Lower lobe of right lung (tissue), 2 donors: ENCODE measurements at regions not wholly inside any gene's neighbourhood (a gene's known extent, or its start where the extent isn't known, plus 50 kb on each side); places are given as distances from the start of the nearest gene placed in this dataset.

Experiments
- ATAC-seq, 2 donors: fragments of 200-7000 bp; cut with Tn5 transposase; one replicate each; pipeline ENCODE4 v1.9.1; 2020 to 2022; ENCODE audit warnings: mild to moderate bottlenecking in 2 of 2, moderate library complexity in 2 of 2
- DNase-seq: peaks from one replicate; pipeline ENCODE4 v3.0.0-alpha.2; 2020
- H3K27ac ChIP-seq: fragments of 200-600 bp; one replicate; pipeline ENCODE4 v1.8.0; 2022
- H3K27me3 ChIP-seq: fragments of 200-600 bp; one replicate; pipeline ENCODE4 v1.8.0; 2022; ENCODE audit warnings: low read depth
- H3K36me3 ChIP-seq: fragments of 200-600 bp; one replicate; pipeline ENCODE4 v1.8.0; 2022; ENCODE audit warnings: mild to moderate bottlenecking
- H3K4me1 ChIP-seq: fragments of 200-600 bp; one replicate; pipeline ENCODE4 v1.8.0; 2022
- H3K4me3 ChIP-seq: fragments of 200-600 bp; one replicate; pipeline ENCODE4 v1.8.0; 2022; ENCODE audit warnings: mild to moderate bottlenecking
- H3K9me3 ChIP-seq: fragments of 200-600 bp; one replicate; pipeline ENCODE4 v1.8.0; 2022
- CTCF ChIP-seq: fragments of 200-600 bp; IDR thresholded peaks from one replicate; pipeline ENCODE4 v1.8.0; 2022; ENCODE audit warnings: antibody characterized with exemption, mild to moderate bottlenecking
- intact Hi-C: fragments of 100-400 bp; cut with DNase I; formaldehyde crosslinking; loops from one replicate; pipeline ENCODE4 v1.11.0; 2022
- donor health status: DM: no; HTN: yes; CAD: no; lungs with severe emphysema.

GRCh38 chrX:145464650-145465049 is 217.3 kb downstream of the SPANXN1 start:
- intact Hi-C loops, result no loop called here
- ATAC-seq (no peak), DNase-seq (no peak)
- TF ChIP-seq CTCF, result no peak
- Histone ChIP-seq H3K27me3 (no peaks in the 10 kb centered on the region), H3K9me3 (no peaks in the 10 kb centered on the region), H3K36me3 (no peaks in the 10 kb centered on the region), H3K4me3 (no peak overlapping the region), H3K4me1 (no peaks in the 10 kb centered on the region), H3K27ac (no peak overlapping the region)

- intact Hi-C loops, result no loop called here
- no peak for ATAC-seq
- no peak overlapping the region for H3K4me3 ChIP-seq
- no peaks in the 10 kb centered on the region for H3K36me3 ChIP-seq
- no peak for DNase-seq
- no peaks in the 10 kb centered on the region for H3K4me1 ChIP-seq
- H3K27ac ChIP-seq, result no peak overlapping the region
- no peak for TF ChIP-seq CTCF
- H3K27me3 ChIP-seq, result no peaks in the 10 kb centered on the region
- H3K9me3 ChIP-seq, result no peaks in the 10 kb centered on the region
Observed at GRCh38 chrX:145475725-145476124, 228.4 kb downstream of the SPANXN1 start.

- DNase-seq, result no peak
- H3K27ac ChIP-seq, result no peak overlapping the region
- no peaks in the 10 kb centered on the region for H3K9me3 ChIP-seq
- no peak for ATAC-seq
- no peaks in the 10 kb centered on the region for H3K4me1 ChIP-seq
- H3K4me3 ChIP-seq, result no peak overlapping the region
- no peaks in the 10 kb centered on the region for H3K36me3 ChIP-seq
- intact Hi-C loops, result no loop called here
- H3K27me3 ChIP-seq, result no peaks in the 10 kb centered on the region
- no peak for TF ChIP-seq CTCF
Observed at GRCh38 chrX:145484740-145485139, 237.4 kb downstream of the SPANXN1 start.

- ATAC-seq (no peak), DNase-seq (no peak)
- Histone ChIP-seq H3K4me1 (no peaks in the 10 kb centered on the region), H3K9me3 (no peaks in the 10 kb centered on the region), H3K27me3 (no peaks in the 10 kb centered on the region), H3K36me3 (no peaks in the 10 kb centered on the region), H3K27ac (no peak overlapping the region), H3K4me3 (no peak overlapping the region)
- no peak for TF ChIP-seq CTCF
- intact Hi-C loops, result no loop called here
Observed at GRCh38 chrX:145502670-145503069, 255.4 kb downstream of the SPANXN1 start.

- Histone ChIP-seq H3K4me3 (no peak overlapping the region), H3K4me1 (no peaks in the 10 kb centered on the region), H3K27me3 (no peaks in the 10 kb centered on the region), H3K36me3 (no peaks in the 10 kb centered on the region), H3K9me3 (no peaks in the 10 kb centered on the region), H3K27ac (no peak overlapping the region)
- TF ChIP-seq CTCF, result no peak
- no peak for ATAC-seq
- no peak for DNase-seq
- intact Hi-C loops, result no loop called here
Observed at GRCh38 chrX:145506214-145506613, 258.9 kb downstream of the SPANXN1 start.

- no peaks in the 10 kb centered on the region for H3K9me3 ChIP-seq
- no peak for ATAC-seq
Observed at GRCh38 chrX:145524931-145525330, 277.6 kb downstream of the SPANXN1 start.

More at GRCh38 chrX:145524931-145525330, 277.6 kb downstream of the SPANXN1 start:
- Histone ChIP-seq H3K27me3 (no peaks in the 10 kb centered on the region), H3K27ac (no peak overlapping the region), H3K36me3 (no peaks in the 10 kb centered on the region), H3K4me1 (no peaks in the 10 kb centered on the region), H3K4me3 (no peak overlapping the region)
- intact Hi-C loops, result no loop called here
- DNase-seq, result no peak
- TF ChIP-seq CTCF, result no peak
